ENCODE measurements at regions not wholly inside any gene's neighbourhood (a gene's known extent, or its start where the extent isn't known, plus 50 kb on each side); places are given as distances from the start of the nearest gene placed in this dataset.
"Not testable (repeated sequence)": the region's sequence is repeated elsewhere in the genome, so short reads cannot be mapped to it uniquely, and the experiment has no call there.

DNA sequence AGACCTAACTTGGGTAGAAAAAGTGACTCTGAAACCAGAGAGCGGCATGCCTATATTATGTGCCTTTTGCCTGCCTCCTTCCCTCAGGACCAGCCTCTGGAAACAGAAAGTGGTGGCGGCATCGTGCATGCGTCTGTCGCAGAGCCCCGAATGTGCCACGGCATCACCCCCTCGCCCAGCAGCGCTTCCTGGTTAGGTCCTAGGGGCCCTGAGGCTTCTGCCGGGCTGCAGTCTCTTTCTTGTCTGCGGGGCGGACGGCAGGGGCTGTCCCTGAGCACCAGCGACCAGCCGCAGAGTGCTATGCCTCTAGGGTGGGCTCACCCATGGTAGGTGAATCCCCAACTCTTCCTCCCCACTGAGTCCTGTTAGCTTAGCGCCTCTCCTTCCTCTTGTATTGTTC is 68.7 kb downstream of the VSIG4 start:
- Histone ChIP-seq H3K4me1 (ENCODE audit: control insufficient read depth in 1 of 2, low read depth in 2 of 2) (no peaks in the 10 kb centered on the region), H3K27me3 (replicated peaks; ENCODE audit: insufficient read depth) (no peaks in the 10 kb centered on the region), H3K4me3 (no peak overlapping the region), H3K27ac (no peak overlapping the region), H3K36me3 (no peaks in the 10 kb centered on the region), H3K9me3 (no peaks in the 10 kb centered on the region)
- ATAC-seq (ENCODE audit: insufficient number of reproducible peaks, low FRiP score, low read depth) (no peak), DNase-seq (ENCODE audit: low spot score) (no peak)
- TF ChIP-seq, protein P1, sequence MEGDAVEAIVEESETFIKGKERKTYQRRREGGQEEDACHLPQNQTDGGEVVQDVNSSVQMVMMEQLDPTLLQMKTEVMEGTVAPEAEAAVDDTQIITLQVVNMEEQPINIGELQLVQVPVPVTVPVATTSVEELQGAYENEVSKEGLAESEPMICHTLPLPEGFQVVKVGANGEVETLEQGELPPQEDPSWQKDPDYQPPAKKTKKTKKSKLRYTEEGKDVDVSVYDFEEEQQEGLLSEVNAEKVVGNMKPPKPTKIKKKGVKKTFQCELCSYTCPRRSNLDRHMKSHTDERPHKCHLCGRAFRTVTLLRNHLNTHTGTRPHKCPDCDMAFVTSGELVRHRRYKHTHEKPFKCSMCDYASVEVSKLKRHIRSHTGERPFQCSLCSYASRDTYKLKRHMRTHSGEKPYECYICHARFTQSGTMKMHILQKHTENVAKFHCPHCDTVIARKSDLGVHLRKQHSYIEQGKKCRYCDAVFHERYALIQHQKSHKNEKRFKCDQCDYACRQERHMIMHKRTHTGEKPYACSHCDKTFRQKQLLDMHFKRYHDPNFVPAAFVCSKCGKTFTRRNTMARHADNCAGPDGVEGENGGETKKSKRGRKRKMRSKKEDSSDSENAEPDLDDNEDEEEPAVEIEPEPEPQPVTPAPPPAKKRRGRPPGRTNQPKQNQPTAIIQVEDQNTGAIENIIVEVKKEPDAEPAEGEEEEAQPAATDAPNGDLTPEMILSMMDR (IDR thresholded peaks at IDR 0.05) = no peak

DNA sequence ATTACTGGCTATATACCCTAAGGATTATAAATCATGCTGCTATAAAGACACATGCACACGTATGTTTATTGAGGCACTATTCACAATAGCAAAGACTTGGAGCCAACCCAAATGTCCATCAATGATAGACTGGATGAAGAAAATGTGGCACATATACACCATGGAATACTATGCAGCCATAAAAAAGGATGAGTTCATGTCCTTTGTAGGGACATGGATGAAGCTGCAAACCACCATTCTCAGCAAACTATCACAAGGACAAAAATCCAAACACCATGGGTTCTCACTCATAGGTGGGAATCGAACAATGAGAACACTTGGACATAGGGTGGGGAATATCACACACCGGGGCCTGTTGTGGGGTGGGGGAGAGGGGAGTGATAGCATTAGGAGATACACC is 72.7 kb downstream of the VSIG4 start:
- not testable (repeated sequence) for DNase-seq (ENCODE audit: low spot score); H3K27me3 ChIP-seq (replicated peaks; ENCODE audit: insufficient read depth); H3K27ac ChIP-seq; H3K36me3 ChIP-seq; ATAC-seq (ENCODE audit: insufficient number of reproducible peaks, low FRiP score, low read depth); H3K4me1 ChIP-seq (ENCODE audit: control insufficient read depth in 1 of 2, low read depth in 2 of 2); H3K4me3 ChIP-seq; H3K9me3 ChIP-seq

DNA sequence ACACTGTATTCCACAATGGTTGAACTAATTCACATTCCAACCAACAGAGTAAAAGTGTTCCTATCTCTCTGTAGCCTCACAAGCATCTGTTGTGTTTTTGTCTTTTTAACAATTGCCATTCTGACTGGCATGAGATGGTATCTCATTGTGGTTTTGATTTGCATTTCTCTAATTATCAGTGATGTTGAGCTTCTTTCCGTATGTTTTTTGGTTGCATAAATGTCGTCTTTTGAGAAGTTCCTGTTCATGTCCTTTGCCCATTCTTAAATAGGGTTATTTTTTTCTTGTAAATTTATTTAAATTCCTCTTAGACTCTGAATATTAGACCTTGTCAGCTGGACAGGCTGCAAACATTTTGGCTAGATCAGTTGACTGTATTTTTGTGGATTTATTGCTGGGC is 78.2 kb downstream of the VSIG4 start:
- Histone ChIP-seq H3K4me3 (no peak overlapping the region), H3K9me3 (no peaks in the 10 kb centered on the region), H3K27me3 (replicated peaks; ENCODE audit: insufficient read depth) (no peaks in the 10 kb centered on the region), H3K27ac (no peak overlapping the region), H3K36me3 (no peaks in the 10 kb centered on the region), H3K4me1 (ENCODE audit: control insufficient read depth in 1 of 2, low read depth in 2 of 2) (no peaks in the 10 kb centered on the region)
- DNase-seq (ENCODE audit: low spot score) = no peak
- TF ChIP-seq, protein P1 (IDR thresholded peaks at IDR 0.05) = no peak
- ATAC-seq (ENCODE audit: insufficient number of reproducible peaks, low FRiP score, low read depth) = no peak

DNA sequence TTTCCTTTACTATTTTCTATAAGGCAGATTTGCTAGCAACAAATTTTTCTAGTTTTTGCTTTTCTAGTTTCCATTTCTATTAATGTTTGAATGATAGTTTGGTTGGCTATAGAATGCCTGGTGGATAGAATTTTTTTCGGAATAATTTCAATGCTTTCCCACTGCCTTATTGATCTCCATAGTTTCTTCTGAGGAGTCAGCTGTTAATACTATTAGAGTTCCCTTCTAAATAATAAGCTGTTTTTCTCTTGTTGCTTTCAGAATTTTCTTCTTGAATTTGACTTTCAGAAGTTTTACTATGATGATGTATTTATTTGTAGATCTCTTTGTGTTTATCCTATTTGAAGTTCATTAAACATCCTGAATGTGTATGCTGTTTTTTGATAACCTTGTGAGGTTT is 91.8 kb downstream of the VSIG4 start:
- H3K4me3 ChIP-seq = no peak overlapping the region
- no peaks in the 10 kb centered on the region for H3K36me3 ChIP-seq
- no peak overlapping the region for H3K27ac ChIP-seq
- ATAC-seq (ENCODE audit: insufficient number of reproducible peaks, low FRiP score, low read depth) (no peak), DNase-seq (ENCODE audit: low spot score) (no peak)
- no peaks in the 10 kb centered on the region for H3K4me1 ChIP-seq (ENCODE audit: control insufficient read depth in 1 of 2, low read depth in 2 of 2)
- H3K27me3 ChIP-seq (replicated peaks; ENCODE audit: insufficient read depth) = no peaks in the 10 kb centered on the region
- TF ChIP-seq, protein P1 (IDR thresholded peaks at IDR 0.05) = no peak
- H3K9me3 ChIP-seq = no peaks in the 10 kb centered on the region

DNA sequence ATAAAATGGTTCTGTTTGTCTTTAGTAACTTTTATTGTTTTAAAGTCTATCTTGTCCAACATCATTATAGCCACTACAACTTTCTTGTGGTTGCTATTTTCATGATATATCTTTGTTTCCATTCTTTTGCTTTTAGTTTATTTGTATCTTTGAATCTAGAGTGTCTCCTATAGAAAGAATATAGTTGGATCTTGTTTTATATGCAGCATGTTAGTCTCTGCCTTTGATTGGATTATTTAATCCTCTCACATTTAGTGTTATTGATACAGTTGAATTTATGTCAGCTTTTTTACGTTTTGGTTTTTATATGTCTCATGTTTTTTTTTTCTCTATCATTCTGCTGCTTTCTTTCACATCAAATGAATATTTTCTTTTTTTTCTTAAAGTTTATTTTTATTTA is 98.1 kb downstream of the VSIG4 start:
- Histone ChIP-seq H3K4me3 (no peak overlapping the region), H3K4me1 (ENCODE audit: control insufficient read depth in 1 of 2, low read depth in 2 of 2) (no peaks in the 10 kb centered on the region), H3K36me3 (no peaks in the 10 kb centered on the region), H3K9me3 (no peaks in the 10 kb centered on the region), H3K27ac (no peak overlapping the region), H3K27me3 (replicated peaks; ENCODE audit: insufficient read depth) (no peaks in the 10 kb centered on the region)
- no peak for DNase-seq (ENCODE audit: low spot score)
- ATAC-seq (ENCODE audit: insufficient number of reproducible peaks, low FRiP score, low read depth) = no peak
- TF ChIP-seq, protein P1 (IDR thresholded peaks at IDR 0.05) = no peak

DNA sequence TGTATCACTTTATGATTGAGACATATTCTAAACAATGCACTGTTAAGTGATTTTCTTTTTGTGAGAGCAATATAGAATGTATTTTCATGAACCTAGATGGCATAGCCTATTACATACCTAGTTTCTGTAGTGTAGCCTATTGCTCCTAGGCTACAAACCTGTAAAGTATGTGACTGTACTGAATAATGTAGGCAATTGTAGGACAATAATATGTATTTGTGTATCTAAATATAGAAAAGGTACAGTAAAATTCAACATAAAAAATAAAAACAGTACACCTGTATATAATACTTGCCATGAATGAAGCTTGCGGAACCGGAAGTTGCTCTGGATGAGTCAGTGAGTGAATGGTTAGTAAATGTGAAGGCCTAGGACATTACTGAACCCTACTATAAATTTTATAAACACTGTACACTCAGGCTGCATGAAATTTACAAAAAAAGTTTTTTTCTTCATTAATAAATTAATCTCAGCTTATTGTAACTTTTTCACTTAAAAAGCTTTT is 106.7 kb downstream of the VSIG4 start:
- TF ChIP-seq, protein P1 (IDR thresholded peaks at IDR 0.05) = no peak
- Histone ChIP-seq H3K27ac (no peak overlapping the region), H3K36me3 (no peaks in the 10 kb centered on the region), H3K27me3 (replicated peaks; ENCODE audit: insufficient read depth) (no peaks in the 10 kb centered on the region), H3K4me1 (ENCODE audit: control insufficient read depth in 1 of 2, low read depth in 2 of 2) (no peaks in the 10 kb centered on the region), H3K9me3 (no peaks in the 10 kb centered on the region), H3K4me3 (no peak overlapping the region)
- no peak for DNase-seq (ENCODE audit: low spot score)
- ATAC-seq (ENCODE audit: insufficient number of reproducible peaks, low FRiP score, low read depth) = no peak
